GM21526 (cell line): ENCODE measurements at regions not wholly inside any gene's neighbourhood (a gene's known extent, or its start where the extent isn't known, plus 50 kb on each side); places are given as distances from the start of the nearest gene placed in this dataset.

ENCODE experiments used
- ATAC-seq: cut with Tn5 transposase; IDR thresholded peaks from one replicate; pipeline ENCODE4 v1.9.1; 2021; ENCODE audit warnings: moderate library complexity; ENCODE audit not compliant: unreplicated experiment, low FRiP score

DNA sequence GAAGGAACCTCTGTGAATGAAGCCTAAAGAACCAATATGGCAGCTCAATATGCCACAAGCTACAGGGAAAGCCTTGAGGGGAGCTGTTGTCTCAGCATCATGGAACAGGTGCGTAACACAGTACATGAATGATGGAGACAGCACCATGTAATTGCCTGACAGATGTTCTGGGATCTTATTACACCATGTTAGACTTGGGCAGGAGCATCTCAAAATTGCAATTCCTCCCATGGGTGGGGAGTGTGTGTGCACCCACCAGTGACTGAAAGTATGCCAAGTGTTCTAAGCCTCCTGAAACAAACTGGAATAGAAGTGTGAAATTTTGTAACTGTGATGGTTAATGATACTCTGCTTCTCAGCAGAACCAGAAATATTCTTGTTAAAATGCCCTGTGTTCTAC, 151.0 kb upstream of the SRRM4 start:
- ATAC-seq: no peak

GRCh38 chr12:118835926-118836325, 145.4 kb upstream of the SRRM4 start:
- no peak for ATAC-seq

- ATAC-seq: no peak
Measured at GRCh38 chr12:118840399-118840798, 140.9 kb upstream of the SRRM4 start.

- no peak for ATAC-seq
Measured at GRCh38 chr12:118840878-118841277, 140.5 kb upstream of the SRRM4 start.

GRCh38 chr12:118841588-118841987, 139.8 kb upstream of the SRRM4 start:
- ATAC-seq: no peak

DNA sequence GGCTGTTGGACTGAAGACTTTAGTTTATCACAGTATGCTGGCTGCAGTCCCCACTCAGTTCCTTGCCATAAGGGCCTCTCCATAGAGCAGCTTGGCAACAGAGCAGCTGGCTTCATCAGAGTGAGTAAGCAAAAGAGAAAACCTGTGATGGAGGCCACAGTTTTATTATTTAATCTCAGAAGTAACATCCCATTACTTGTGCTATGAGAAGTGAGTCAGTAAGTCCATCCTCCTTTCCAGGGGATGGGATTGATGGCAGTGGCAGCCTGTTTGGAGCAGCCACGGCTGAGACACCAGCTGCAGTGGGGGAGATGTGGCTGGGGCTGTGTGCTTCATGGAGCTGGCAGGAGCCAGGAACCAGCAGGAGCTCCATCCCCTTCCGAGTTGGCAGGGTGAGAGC, 138.5 kb upstream of the SRRM4 start:
- no peak for ATAC-seq

- ATAC-seq: no peak
Measured at GRCh38 chr12:118846416-118846815, 134.9 kb upstream of the SRRM4 start.

DNA sequence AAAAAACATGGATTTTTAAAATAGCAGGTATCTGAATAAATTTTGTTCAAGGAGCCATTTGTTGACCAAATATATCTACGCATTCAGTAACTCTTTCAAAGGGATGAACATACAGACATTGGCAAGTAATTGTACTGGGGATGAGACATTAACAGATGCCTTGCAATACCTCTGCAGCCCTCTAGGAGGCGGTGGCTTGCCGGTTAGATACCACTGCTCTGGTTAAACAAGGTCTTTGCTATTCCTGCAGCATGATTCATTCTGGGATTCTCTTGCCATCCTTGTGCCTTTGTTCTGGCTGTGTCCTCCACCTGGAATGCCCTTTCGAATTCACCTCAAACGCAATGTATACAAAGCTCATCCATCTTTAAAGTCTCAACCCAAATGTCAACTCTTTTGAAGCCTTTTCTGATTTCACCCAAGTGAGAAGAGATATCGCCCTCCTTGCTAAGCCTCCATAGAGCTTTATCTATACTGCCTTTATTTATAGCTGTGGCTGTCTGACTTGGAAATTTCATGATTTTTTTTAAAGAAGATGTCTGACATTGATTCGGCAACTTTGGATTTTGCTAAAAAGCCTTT, 131.0 kb upstream of the SRRM4 start:
- ATAC-seq: no peak

DNA sequence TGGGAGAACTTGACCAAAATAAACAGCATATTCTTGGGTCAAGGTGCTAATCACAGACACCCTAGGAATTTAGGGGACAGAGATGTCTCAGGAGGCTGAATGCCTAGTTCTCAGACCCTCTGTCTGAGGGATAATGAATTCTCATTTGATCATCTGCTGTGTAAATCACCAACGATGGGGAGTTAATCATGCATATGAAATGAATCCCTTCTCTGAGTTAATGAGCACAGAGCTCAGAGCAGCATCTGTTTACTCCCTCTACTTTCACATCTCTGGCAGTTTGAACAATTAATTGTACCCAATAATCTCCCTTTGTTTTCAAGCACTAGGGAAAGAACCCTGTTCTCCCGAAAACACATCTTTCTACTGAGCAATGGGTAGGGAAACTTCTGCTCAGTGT, 129.4 kb upstream of the SRRM4 start:
- no peak for ATAC-seq

DNA sequence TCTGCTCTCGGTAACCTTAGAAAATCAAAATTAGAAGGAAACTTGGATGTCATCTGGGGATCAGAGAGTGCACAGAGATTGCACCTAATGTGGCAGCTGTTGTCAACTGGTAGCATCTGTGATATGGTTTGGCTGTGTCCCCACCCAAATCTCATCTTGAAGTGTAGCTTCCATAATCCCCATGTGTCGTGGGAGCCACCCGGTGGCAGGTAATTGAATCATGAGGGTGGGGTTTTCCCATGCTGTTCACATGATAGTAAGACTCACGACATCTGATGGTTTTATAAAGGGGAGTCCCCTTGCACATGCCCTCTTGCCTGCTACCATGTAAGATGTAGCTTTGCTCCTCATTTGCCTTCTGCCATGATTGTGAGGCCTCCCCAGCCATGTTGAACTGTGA, 127.7 kb upstream of the SRRM4 start:
- ATAC-seq: no peak

- no peak for ATAC-seq
Measured at GRCh38 chr12:118855858-118856257, 125.5 kb upstream of the SRRM4 start.

DNA sequence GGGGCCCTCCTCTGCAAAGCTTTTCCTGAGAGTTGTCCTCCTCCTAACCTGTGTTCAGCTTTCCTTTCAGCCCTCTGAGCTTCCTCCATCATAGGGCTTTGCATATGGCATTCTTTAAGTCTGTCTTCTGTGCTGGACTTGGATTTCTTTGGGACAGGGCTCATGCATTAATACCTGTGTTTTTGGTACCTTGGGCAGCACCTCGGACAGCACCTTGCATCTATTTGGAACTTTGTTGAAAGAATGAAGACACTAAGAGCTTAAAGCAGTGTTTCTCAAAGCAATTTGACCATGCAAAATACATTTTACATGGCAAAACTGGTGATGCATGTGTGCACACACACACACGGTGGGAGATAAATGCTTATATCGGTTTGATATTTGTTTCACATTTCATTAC, 115.0 kb upstream of the SRRM4 start:
- no peak for ATAC-seq

- no peak for ATAC-seq
Measured at GRCh38 chr12:118870551-118870950, 110.8 kb upstream of the SRRM4 start.

GRCh38 chr12:118874698-118875548, 106.4 kb upstream of the SRRM4 start:
- ATAC-seq: no peak

GRCh38 chr12:118880720-118881493, 100.4 kb upstream of the SRRM4 start:
- no peak for ATAC-seq

GRCh38 chr12:118884226-118884625, 97.1 kb upstream of the SRRM4 start:
- no peak for ATAC-seq

- no peak for ATAC-seq
Measured at GRCh38 chr12:118900993-118901392, 80.3 kb upstream of the SRRM4 start.

GRCh38 chr12:118908811-118909210, 72.5 kb upstream of the SRRM4 start:
- ATAC-seq: no peak

DNA sequence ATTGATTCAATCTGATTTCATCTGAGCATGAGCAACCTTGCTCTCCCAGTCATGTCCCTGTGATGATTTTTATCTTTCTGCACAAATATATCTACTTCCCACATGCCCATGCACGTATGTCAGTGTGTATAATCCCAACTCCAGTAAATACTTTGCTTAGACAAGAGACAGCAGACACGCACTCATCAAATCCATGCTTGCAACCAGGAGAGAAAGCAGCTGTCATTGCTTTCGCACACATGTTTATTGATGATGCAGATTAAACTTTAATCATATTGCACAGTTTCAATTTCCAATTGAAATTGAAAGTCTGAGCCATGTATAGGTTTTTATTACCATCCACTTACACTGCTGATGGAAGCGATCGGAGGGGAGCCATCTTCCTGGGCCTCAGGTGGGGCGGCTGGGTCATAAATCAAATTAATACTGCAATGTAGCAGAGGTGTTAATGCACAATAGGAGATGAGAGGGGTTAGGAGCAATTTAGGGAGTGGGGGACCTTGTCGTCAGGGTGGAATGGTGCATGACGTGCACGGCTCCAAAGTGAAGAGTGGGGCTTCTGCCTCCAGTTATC, 68.6 kb upstream of the SRRM4 start:
- no peak for ATAC-seq

GRCh38 chr12:118921761-118922160, 59.6 kb upstream of the SRRM4 start:
- ATAC-seq: no peak

DNA sequence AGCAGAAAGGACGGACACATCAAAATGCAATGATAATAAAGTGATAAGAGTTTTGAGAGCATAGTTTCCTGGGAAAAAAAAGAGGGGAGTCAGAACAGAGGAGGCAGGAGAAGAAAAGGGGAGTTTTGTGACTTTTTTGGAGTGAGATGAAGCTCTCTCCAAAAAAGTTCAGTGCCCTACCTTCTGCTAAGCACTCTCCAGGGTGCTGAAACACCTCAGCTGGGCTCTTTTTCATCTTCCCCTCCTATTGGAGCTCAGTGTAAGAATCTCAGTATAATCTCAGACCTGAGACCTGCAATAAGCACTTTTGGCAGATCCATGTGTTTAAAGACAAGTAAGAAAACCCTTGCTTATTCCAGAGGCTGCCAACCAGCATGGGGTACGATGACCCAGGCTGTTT, 58.9 kb upstream of the SRRM4 start:
- no peak for ATAC-seq
